NCI-H1105 (cell line): ENCODE measurements at regions not wholly inside any gene's neighbourhood (a gene's known extent, or its start where the extent isn't known, plus 50 kb on each side); places are given as distances from the start of the nearest gene placed in this dataset.

Experiments used
- DNase-seq: peaks from one replicate; lab custom pipeline; 2025; lab: John Stamatoyannopoulos, UW

GRCh38 chr6:10305790-10306415, 109.0 kb downstream of the TFAP2A start:
- DNase-seq, result no peak

DNA sequence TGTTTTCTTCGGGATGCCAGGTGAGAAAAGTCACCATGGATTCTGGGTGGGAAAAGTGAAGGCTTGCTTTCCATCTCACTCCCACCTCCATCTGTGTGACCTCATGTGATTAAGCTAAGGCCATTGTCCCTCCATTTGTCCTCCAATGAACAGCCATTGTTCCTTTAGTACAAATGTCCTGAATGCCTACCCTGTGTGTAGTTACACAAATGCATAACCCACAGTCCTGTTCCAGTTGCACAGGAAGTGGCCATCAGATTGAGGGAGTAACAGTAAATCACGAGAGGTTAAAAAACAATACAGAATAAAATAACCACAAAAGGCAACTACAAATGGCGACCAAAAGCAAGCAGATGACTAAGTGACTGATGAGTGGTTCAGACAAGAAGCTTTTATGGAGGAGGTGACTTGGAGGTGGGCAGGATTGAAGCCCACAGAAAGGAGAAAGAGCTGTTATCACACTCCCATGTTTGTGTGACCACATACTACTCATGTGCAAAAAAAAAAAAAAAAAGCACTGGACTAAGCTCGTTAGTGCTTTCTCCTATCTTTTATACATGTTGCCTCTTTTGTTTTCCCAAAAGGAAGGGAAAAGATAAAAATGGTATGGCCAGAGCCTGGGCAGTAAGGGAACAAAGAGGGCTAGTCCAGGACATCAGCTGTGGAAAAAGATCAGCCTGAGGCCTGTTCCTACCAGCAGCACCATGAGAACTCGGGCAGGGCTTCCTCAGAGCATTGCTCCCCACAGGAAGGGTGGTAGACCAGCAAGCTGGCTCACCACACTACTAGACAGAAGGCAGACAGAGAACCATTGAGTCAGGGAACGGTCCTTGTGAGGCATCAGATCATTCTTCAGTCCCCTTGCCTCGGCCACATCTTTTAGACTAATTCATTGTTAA, 111.0 kb downstream of the TFAP2A start:
- DNase-seq, result no peak

DNA sequence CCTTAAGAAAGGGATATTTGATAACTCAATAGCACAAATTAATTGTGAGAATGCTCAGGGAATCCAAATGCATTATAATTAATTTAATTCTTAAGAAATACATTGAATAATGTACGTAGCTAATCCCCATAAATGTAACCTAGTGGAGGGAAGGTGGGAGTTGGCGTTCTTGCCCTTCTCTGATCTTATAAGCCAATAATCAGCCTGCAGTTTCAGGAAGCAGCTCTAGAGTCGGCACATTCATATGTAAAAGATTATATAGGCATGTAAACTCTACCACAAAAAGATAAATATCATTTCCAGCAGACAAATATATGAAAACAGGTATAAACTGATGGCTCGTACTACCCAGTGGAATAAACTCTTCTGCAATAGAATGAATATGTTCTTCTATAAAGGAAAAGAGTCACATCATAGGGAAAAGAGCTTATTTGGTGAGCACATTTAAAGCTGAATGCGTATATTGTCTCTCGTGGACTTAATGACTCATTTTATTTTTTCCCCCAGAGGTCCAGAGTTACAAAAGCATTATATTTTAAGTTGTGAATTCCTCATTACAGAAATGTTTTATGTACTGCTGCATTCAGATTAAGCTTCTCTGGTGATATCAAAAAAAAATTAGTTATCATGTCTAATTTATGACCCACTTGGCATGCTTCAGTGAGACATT, 112.2 kb downstream of the TFAP2A start:
- DNase-seq, result no peak

GRCh38 chr6:10300071-10300470, 114.8 kb downstream of the TFAP2A start:
- DNase-seq, result no peak

- DNase-seq, result no peak
Observed at GRCh38 chr6:10297832-10298231, 117.0 kb downstream of the TFAP2A start.

DNA sequence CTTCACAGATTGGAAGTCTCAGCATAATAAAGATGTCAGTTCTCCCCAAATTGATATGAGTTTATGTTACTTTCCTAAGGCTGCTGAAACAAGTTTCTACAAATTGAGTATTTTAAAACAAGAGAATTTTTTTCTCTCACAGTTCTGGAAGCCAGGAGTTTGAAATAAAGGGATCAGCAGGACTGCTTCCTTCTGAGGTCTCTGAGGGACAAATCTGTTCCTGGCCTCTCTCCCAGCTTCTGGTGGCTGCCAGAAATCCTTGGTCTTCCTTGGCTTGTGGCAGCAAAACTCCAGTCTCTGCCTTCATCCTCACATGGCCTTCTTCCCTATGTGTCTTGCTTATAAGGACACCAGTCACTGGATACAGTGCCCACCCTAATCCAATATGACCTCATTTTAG, 136.1 kb downstream of the TFAP2A start:
- DNase-seq, result no peak

DNA sequence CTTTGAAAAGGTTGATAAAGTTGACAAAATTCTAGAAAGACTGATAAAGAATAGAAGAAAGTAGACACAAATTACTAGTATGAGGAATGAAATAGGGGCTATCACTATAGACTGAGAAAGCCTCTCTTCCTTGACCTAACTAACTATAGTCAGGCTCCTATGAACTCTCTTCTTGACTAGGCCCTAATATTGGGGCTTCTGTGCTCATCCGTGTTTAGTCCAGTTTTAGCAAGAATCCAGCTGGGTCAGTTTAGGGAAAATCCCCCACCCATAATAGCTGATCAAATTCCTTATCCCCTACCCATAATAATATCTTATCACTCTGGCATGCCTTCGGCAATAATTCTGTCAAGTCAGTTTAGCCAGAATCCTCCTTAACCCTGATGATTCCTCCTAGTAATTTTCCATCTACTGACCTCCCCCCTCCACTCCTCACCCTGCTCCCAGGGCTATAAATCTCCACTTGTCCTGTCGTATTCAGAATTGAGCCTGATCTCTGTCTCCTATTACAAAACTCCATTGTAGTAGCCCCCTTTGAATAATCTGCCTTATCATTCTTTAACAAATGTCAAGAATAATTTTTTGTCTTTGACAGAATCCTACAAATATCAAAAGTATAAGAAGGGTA, 138.1 kb downstream of the TFAP2A start:
- DNase-seq, result no peak

GRCh38 chr6:10276106-10276505, 138.8 kb downstream of the TFAP2A start:
- no peak for DNase-seq

DNA sequence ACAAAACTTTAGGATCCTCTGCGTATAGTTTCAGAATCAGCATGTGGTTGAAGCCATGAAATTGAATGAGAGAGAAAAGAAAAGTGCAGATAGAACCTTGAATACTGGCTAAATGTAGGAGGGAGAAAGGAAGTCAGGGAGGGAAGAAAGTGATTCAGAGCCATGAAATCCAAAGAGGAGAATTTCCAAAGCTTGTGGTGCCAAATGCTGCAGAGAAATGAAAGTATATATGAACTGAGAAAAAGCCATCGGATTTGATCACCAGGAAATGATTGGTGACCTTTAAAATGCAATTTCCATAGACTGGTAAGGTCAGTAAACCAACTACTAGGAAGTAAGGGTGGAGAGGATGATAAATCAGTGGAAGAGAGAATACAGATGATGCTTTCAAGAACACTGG, 142.3 kb downstream of the TFAP2A start:
- DNase-seq, result no peak

DNA sequence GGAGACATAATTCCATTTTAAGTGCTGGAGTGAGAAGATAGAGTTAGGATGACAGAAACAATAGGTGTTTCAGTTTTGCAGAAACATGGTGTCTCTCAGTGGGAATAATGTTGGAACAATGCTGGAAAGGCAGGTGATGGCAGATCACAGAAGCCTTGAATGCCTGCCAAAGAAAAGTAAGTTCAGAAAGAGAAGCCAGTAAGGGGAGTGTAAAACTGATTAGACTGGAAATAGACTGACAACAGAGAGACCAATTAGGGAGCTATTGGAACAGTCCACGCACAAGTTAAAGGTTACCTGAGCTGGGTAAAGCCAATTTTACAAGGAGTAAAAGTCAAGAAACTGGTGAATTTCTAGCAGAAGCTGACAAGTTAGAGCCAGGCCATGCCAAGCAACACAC, 142.9 kb downstream of the TFAP2A start:
- DNase-seq, result peak; percentile 71

DNA sequence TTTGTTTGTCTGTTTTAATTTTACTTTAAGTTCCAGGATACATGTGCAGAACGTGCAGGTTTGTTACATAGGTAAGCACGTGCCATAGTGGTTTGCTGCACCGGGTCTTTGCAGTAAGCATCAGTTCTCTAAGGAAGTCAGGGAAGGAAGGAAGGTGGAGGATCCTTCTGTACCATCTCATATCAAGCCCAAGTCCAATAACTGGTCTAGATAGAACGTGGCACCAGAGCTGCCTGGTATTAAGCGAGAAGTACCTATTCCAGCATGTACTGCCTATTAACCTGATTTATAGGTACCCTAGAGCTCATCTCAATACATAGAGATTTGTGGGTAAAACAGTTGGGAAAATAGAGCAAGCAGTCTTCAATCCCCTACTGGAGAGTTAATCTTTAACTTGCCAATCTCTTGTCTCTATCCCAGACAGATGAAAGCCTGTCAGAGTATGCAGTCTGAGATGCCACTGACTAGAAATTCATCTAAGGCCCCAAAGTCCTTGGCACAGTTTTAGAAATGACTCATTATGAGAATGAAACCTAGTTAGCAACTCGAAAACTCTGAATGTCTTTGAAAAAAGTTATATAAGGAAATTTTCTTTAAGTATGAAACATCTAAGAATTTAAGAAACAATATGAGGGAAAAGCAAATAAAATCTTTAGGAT, 144.9 kb downstream of the TFAP2A start:
- no peak for DNase-seq

DNA sequence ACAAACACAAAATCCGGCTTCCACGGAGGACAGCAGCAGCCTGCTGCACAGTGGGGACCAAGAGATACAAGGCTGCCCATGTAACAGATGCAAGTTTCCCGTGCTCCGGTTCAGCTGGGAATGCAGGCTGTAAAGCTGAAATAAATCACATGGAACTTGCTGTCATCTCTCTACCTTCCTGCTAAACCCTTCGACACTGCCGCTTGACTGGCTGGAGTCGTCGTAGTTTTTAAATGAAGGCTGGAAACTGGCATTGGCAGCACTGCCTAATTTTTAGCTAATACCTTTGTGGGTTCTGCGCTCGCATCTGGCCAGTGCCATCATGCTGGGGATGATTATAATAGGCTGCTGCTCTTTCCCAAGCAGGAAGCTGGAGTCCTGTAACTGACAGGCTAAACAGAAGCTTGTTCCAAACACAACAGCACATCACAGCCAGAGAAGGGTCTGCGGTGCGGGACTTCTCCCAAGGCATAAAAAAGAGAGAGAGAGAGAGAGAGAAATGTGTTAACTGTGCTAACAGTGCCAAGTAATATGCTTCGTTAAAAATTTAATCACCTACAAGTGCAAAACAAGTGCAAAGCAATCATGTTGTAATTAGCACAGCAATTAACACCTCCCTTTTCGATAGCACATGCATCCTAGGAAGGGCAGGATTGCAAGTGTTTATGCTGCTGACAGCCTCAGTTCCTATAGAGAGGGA, 146.1 kb downstream of the TFAP2A start:
- DNase-seq, result no peak

DNA sequence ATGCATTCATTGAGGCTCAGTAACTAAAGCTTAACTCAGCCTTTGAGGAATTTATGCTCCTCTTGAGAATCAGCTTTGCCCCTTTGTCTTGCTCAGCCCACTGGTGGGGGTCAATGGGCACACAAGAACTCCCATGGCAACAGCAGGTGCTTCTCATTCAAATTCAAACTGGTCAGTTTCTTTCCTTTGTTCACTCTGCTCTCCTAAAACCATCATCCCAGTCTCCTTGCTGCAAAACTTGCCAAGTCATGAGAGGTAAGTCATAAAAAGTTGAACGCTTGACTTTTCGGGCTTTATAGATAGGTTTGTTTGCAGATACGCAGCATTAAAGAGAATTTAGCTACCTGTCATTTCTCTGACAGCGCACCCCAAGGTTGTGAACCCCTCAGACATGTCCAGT, 146.8 kb downstream of the TFAP2A start:
- DNase-seq, result no peak

DNA sequence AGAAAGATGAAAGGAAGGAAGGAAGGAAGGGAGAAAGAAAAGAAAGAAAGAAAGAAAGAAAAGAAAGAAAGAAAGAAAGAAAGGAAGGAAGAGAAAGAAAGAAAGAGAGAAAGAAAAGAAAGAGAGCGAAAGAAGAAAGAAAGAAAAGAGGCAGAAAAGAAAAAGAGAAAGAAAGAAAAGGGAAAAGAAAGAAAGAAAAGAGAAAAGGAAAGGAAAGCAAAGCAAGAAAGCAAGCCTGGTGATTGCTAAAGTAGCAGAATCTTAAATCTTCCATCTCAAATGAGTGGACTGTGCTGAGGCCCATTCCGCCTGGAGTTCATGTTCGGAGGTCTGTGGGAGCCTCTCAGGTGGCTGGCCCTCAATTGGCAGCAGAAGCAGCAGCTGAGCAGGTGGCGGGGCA, 148.4 kb downstream of the TFAP2A start:
- DNase-seq, result no peak

- no peak for DNase-seq
Observed at GRCh38 chr6:10266061-10266460, 148.8 kb downstream of the TFAP2A start.

DNA sequence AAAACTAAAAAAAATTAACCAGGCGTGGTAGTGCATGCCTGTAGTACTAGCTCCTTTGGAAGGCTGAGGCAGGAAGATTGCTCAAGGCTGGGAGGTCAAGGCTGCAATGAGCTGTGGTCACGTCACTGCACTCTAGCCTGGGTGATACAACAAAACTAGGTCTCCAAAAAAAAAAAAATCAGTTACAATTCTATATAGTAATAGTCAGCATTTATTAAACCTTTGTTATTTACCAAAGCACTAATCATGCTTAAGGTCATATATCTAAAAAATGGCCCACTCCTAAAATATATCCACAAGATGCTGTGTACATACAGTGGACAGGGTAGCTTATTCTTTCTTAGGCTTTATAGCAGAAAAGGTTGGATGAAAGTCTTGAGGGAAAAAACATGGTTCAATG, 152.4 kb downstream of the TFAP2A start:
- DNase-seq, result no peak

DNA sequence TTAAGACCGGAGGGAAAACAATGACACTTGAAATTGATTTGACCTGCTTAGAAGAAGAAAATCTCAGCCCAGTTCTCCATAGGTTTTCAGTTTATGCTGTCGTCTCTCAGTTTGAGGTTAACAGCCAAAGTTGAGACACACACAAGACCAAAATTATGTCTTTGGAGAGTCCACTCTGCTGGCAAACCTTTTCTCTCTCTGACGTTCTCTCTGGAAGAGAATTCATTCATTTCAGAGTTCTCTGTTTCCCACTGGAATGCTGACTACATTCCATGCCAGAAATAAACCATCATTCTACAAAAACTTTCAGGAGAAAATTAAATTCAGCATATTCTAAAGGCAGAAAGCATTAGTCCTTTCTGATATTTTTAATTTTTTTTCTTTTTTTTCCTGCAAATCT, 155.2 kb downstream of the TFAP2A start:
- DNase-seq, result no peak

DNA sequence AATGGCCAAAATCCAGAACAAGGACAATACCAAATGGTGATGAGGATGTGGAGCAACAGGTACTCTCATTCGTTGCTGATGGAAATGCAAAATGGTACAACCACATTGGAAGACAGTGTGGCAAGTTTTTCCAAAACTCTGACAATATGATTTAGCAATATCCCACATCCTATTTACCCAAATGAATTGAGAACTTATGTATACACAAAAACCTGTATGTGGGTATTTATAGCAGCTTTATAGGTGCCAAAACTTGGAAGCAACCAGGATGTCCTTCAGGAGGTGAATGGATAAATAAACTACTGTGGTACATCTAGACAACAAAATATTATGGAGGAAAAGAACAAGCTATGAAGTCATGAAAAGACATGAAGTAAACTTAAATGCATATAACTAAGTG, 156.5 kb downstream of the TFAP2A start:
- no peak for DNase-seq

DNA sequence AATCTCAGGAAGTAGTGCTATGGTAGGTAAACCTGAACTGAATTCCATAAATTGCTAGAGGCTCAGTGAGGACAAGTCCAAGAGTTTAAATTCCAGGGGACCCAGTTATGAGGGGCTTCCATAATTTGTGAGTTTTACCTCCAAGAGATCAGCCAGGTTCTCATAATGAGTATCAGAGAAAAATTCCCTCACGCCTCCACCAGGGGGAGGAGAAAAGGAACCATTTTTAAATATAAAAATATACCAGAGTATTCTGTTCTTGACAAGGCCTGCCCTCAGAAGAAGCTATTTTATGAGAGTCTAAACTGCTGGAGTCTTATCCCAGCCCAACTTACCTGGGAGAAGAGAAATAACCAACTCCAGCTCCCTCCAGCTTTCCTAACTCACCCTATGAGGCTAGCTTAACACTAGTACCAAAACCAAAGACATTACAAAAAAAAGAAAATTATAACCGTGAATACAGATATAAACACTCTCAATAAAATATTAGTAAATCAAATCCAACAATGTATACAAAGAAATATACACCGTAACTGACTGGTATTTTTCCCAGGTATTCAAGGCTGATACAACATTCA, 158.7 kb downstream of the TFAP2A start:
- no peak for DNase-seq

- no peak for DNase-seq
Observed at GRCh38 chr6:10250655-10251220, 164.1 kb downstream of the TFAP2A start.

- no peak for DNase-seq
Observed at GRCh38 chr6:10248378-10248843, 166.5 kb downstream of the TFAP2A start.
